C4-2B (cell line): ENCODE measurements at regions not wholly inside any gene's neighbourhood (a gene's known extent, or its start where the extent isn't known, plus 50 kb on each side); places are given as distances from the start of the nearest gene placed in this dataset.

Experiments
- CTCF ChIP-seq: fragments of 450-650 bp; conservative IDR thresholded peaks from 2 replicates; pipeline ENCODE4 v1.5.1; 2017; ENCODE audit warnings: mild to moderate bottlenecking
- ZFX ChIP-seq: fragments of 450-650 bp; IDR thresholded peaks from 2 replicates; pipeline ENCODE4 v1.6.1; 2017

- no peak for TF ChIP-seq CTCF
- no peak for TF ChIP-seq ZFX
These were observed 106.4 kb upstream of the KLF6 start for GRCh38 chr10:3891396-3891795.
